ENCODE measurements at regions not wholly inside any gene's neighbourhood (a gene's known extent, or its start where the extent isn't known, plus 50 kb on each side); places are given as distances from the start of the nearest gene placed in this dataset.

DNA sequence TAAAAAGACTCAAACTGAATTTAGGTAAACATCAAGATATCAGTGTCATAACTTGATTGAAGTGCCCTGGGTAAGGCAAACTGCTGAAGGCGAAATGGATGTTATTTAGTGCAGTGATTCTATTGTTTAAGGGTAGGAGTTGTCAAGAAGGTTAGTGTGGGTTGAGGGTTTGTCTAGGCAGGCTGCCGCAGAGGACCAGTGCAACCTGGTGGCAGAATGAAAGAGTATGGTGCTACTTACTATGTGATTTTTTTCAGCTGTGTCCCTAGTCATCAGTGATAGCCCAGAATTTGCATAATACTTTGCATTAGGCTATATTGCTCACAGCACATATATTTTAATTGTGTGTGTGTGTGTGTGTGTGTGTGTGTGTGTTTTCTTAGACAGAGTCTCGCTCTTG is 1127.0 kb downstream of the GALC start:
- no peaks in the 10 kb centered on the region for H3K36me3 ChIP-seq
- intact Hi-C loops (cut with DNase I; ENCODE audit: low total_unique reads): no loop called here
- DNase-seq (ENCODE audit: low spot score in 2 of 2): no peak
- H3K4me1 ChIP-seq: no peaks in the 10 kb centered on the region
- no peak overlapping the region for H3K4me3 ChIP-seq
- TF ChIP-seq POLR2AphosphoS5 (IDR thresholded peaks at IDR 0.05): no peak
- no peak for TF ChIP-seq POLR2A (IDR thresholded peaks at IDR 0.05)
- TF ChIP-seq, protein P1, sequence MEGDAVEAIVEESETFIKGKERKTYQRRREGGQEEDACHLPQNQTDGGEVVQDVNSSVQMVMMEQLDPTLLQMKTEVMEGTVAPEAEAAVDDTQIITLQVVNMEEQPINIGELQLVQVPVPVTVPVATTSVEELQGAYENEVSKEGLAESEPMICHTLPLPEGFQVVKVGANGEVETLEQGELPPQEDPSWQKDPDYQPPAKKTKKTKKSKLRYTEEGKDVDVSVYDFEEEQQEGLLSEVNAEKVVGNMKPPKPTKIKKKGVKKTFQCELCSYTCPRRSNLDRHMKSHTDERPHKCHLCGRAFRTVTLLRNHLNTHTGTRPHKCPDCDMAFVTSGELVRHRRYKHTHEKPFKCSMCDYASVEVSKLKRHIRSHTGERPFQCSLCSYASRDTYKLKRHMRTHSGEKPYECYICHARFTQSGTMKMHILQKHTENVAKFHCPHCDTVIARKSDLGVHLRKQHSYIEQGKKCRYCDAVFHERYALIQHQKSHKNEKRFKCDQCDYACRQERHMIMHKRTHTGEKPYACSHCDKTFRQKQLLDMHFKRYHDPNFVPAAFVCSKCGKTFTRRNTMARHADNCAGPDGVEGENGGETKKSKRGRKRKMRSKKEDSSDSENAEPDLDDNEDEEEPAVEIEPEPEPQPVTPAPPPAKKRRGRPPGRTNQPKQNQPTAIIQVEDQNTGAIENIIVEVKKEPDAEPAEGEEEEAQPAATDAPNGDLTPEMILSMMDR (IDR thresholded peaks at IDR 0.05): no peak
- H3K27me3 ChIP-seq: no peaks in the 10 kb centered on the region
- no peaks in the 10 kb centered on the region for H3K9me3 ChIP-seq
- no peak overlapping the region for H3K27ac ChIP-seq

DNA sequence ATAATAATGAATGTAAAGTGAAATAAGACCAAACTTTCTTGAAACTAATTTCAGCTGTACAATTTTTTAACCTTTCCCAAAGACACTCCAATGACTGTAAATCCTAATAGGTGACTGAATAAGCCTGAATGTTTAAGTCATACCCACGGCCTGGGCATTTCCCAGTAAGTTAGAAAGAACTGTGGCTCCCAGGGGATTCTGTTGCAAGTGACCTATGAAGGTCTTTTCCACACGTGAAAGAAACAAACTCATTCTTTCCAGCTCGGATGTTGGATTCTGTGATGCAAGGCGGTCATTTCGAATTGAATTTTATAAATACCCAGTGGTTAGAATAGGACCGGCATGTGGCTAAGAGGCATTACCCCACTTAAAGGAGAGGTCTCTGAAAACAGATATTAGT is 1134.4 kb downstream of the GALC start:
- TF ChIP-seq POLR2A (IDR thresholded peaks at IDR 0.05) (no peak), POLR2AphosphoS5 (IDR thresholded peaks at IDR 0.05) (no peak)
- TF ChIP-seq, protein P1 (IDR thresholded peaks at IDR 0.05): no peak
- Histone ChIP-seq H3K9me3 (no peaks in the 10 kb centered on the region), H3K27me3 (no peaks in the 10 kb centered on the region), H3K4me1 (no peaks in the 10 kb centered on the region), H3K4me3 (no peak overlapping the region), H3K36me3 (no peaks in the 10 kb centered on the region), H3K27ac (no peak overlapping the region)
- DNase-seq (ENCODE audit: low spot score in 2 of 2): no peak
- intact Hi-C loops (cut with DNase I; ENCODE audit: low total_unique reads): no loop called here

DNA sequence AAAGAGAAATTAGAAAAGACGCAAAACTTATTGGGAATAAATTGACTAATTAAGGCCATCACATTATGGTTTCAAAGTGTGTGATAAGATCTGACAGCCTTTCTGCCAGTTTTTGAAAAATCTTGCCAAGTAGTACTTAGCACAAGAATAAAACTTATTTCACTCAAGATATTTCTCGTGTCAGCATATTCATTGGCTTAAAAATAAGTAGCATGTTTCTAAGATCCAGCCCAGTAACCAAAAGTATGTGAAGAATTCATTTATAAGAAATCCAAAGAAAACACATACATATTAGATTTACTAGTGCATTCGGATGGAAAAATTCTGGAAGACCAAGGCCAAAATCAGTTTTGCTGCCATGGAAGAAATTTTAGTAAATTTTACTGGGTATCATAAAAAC is 1135.0 kb downstream of the GALC start:
- Histone ChIP-seq H3K4me3 (no peak overlapping the region), H3K36me3 (no peaks in the 10 kb centered on the region), H3K27ac (no peak overlapping the region), H3K4me1 (no peaks in the 10 kb centered on the region), H3K9me3 (no peaks in the 10 kb centered on the region), H3K27me3 (no peaks in the 10 kb centered on the region)
- no peak for TF ChIP-seq POLR2AphosphoS5 (IDR thresholded peaks at IDR 0.05)
- TF ChIP-seq, protein P1 (IDR thresholded peaks at IDR 0.05): no peak
- no peak for TF ChIP-seq POLR2A (IDR thresholded peaks at IDR 0.05)
- intact Hi-C loops (cut with DNase I; ENCODE audit: low total_unique reads): no loop called here
- no peak for DNase-seq (ENCODE audit: low spot score in 2 of 2)

DNA sequence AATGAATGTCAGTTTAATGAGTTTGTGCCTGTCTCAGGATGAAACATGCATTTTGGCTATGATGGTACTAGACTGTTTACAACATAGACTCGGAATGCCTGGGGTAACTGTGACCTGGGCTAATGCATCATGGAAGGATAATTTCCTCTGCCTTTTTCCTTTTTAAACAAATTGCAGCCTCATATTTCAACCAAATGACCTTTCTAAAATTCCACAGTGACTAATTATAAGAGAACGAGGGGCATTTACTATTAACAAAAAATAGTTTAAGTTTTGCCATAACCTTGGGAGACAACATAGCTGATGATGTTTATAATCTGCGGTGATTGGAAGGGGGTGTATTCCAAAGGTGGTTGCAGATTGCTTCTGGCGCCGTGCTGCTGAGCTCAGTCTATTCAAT is 1140.5 kb downstream of the GALC start:
- no peaks in the 10 kb centered on the region for H3K27me3 ChIP-seq
- no peak for DNase-seq (ENCODE audit: low spot score in 2 of 2)
- H3K9me3 ChIP-seq: no peaks in the 10 kb centered on the region
- TF ChIP-seq POLR2AphosphoS5 (IDR thresholded peaks at IDR 0.05): no peak
- TF ChIP-seq, protein P1 (IDR thresholded peaks at IDR 0.05): no peak
- TF ChIP-seq POLR2A (IDR thresholded peaks at IDR 0.05): no peak
- intact Hi-C loops (cut with DNase I; ENCODE audit: low total_unique reads): no loop called here
- no peaks in the 10 kb centered on the region for H3K36me3 ChIP-seq
- H3K27ac ChIP-seq: no peak overlapping the region
- no peaks in the 10 kb centered on the region for H3K4me1 ChIP-seq
- no peak overlapping the region for H3K4me3 ChIP-seq

DNA sequence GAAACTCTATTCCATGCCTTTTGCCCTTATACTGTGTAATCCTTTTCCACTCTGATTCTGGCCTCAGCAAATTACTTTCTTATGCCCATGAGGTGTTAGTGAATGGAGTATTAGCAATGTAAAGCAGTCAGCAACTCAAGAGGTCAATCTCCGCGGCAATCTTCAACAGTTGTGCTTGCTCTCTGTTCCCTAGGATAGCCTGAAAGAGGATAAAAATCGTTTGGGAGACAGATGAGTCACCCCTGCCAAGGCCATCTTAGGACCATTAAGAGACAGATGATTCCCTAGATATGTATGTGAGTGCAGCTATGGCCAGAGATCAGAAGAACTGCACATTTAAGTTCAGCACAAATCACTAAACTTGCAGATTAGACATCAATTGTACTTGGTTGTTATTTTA is 1145.8 kb downstream of the GALC start:
- intact Hi-C loops (cut with DNase I; ENCODE audit: low total_unique reads): no loop called here
- Histone ChIP-seq H3K4me3 (no peak overlapping the region), H3K27ac (no peak overlapping the region), H3K4me1 (no peaks in the 10 kb centered on the region), H3K9me3 (no peaks in the 10 kb centered on the region), H3K36me3 (no peaks in the 10 kb centered on the region), H3K27me3 (no peaks in the 10 kb centered on the region)
- no peak for DNase-seq (ENCODE audit: low spot score in 2 of 2)
- no peak for TF ChIP-seq POLR2A (IDR thresholded peaks at IDR 0.05)
- TF ChIP-seq, protein P1 (IDR thresholded peaks at IDR 0.05): no peak
- no peak for TF ChIP-seq POLR2AphosphoS5 (IDR thresholded peaks at IDR 0.05)

Measured in breast epithelium (tissue), 4 donors.